Keratinocyte (primary cell): ENCODE measurements at regions not wholly inside any gene's neighbourhood (a gene's known extent, or its start where the extent isn't known, plus 50 kb on each side); places are given as distances from the start of the nearest gene placed in this dataset.
A peak's percentile ranks its signal among the peaks of the same experiment; 100 is the strongest.

Source experiments
- DNase-seq: peaks from one replicate; pipeline ENCODE4 v3.0.0-alpha.2; 2011; ENCODE audit warnings: low read depth, missing footprints, low spot score
- FAIRE-seq: peaks from 2 replicates; lab custom pipeline; 2011; peaks lifted over from hg19 to GRCh38; lab: Jason Lieb, UNC
- H2AFZ ChIP-seq: 2 replicates; pipeline ENCODE4 v1.6.0; 2012; ENCODE audit warnings: low read length, control low read depth, inconsistent platforms; ENCODE audit not compliant: control insufficient read depth
- H3K27ac ChIP-seq: 2 replicates; pipeline ENCODE4 v1.5.1; 2011; ENCODE audit warnings: low read length; ENCODE audit not compliant: control insufficient read depth, insufficient read depth
- H3K27me3 ChIP-seq: 3 replicates; pipeline ENCODE4 v1.6.0; 2011; ENCODE audit warnings: low read length; ENCODE audit not compliant: control insufficient read depth, insufficient read depth; ENCODE audit errors: extremely low read depth
- H3K36me3 ChIP-seq, 2 experiments: 2 replicates in 1 of 2; 3 replicates in 1 of 2; pipeline ENCODE4 v1.5.1; 2011; ENCODE audit warnings: low read length in 2 of 2, mild to moderate bottlenecking in 1 of 2; ENCODE audit not compliant: control insufficient read depth in 2 of 2, insufficient read depth in 2 of 2; ENCODE audit errors: extremely low read depth in 1 of 2
- H3K4me1 ChIP-seq: 3 replicates; pipeline ENCODE4 v1.5.1; 2011; ENCODE audit warnings: low read length; ENCODE audit not compliant: control insufficient read depth, insufficient read depth; ENCODE audit errors: extremely low read depth
- H3K4me2 ChIP-seq: 3 replicates; pipeline ENCODE4 v1.6.0; 2011; ENCODE audit warnings: low read depth, low read length; ENCODE audit not compliant: control insufficient read depth, insufficient read depth; ENCODE audit errors: extremely low read depth
- H3K4me3 ChIP-seq, 3 experiments: fragments of 200-600 bp in 1 of 3; sonication (generic) in 1 of 3; 2 replicates in 2 of 3; 3 replicates in 1 of 3; pipeline ENCODE4 v1.5.1; 2011 to 2016; ENCODE audit warnings: low read length in 3 of 3, mild to moderate bottlenecking in 3 of 3, control low read depth in 2 of 3, inconsistent platforms in 1 of 3, low read depth in 1 of 3, mixed read lengths in 1 of 3, mixed run types in 1 of 3, moderate library complexity in 1 of 3; ENCODE audit not compliant: control insufficient read depth in 2 of 3, insufficient read depth in 2 of 3; ENCODE audit errors: extremely low read depth in 1 of 3
- H3K79me2 ChIP-seq: 2 replicates; pipeline ENCODE4 v1.6.0; 2012; ENCODE audit warnings: low read length; ENCODE audit not compliant: control insufficient read depth, insufficient read depth
- H3K9ac ChIP-seq: 3 replicates; pipeline ENCODE4 v1.6.0; 2011; ENCODE audit warnings: low read length; ENCODE audit not compliant: control insufficient read depth, insufficient read depth; ENCODE audit errors: extremely low read depth
- H3K9me1 ChIP-seq: 3 replicates; pipeline ENCODE4 v1.6.0; 2011; ENCODE audit warnings: low read length; ENCODE audit not compliant: control insufficient read depth, insufficient read depth; ENCODE audit errors: extremely low read depth
- H3K9me3 ChIP-seq: 2 replicates; pipeline ENCODE4 v1.5.1; 2012; ENCODE audit warnings: low read depth, low read length; ENCODE audit not compliant: control insufficient read depth
- H4K20me1 ChIP-seq: 3 replicates; pipeline ENCODE4 v1.6.0; 2011; ENCODE audit warnings: low read length; ENCODE audit not compliant: control insufficient read depth, insufficient read depth; ENCODE audit errors: extremely low read depth
- CTCF ChIP-seq, 3 experiments: IDR thresholded peaks in 1 of 3; conservative IDR thresholded peaks in 1 of 3; optimal IDR thresholded peaks in 1 of 3; 2 replicates in 2 of 3; 3 replicates in 1 of 3; pipeline versions ENCODE3 to v1.5.1; 2011; ENCODE audit warnings: low read length in 3 of 3, mild to moderate bottlenecking in 3 of 3, moderate library complexity in 2 of 3, control low read depth in 1 of 3, inconsistent platforms in 1 of 3; ENCODE audit not compliant: insufficient read depth in 2 of 3; ENCODE audit errors: extremely low read depth in 1 of 3
- EZH2 ChIP-seq: IDR thresholded peaks from one replicate; pipeline ENCODE4 v1.6.1; 2012; ENCODE audit warnings: inconsistent platforms, mild to moderate bottlenecking, low read length, moderate library complexity
- dilution Hi-C: fragments of 300-500 bp; cut with MboI; formaldehyde crosslinking; loops from one replicate; pipeline ENCODE4 v1.7.0; 2020; ENCODE audit warnings: low sequenced_read_pairs; ENCODE audit not compliant: extremely low pct_ligation_motif_present

- FAIRE-seq (no peak), DNase-seq (no peak)
- no peaks in the 10 kb centered on the region for H3K27me3 ChIP-seq
- TF ChIP-seq CTCF (optimal IDR thresholded peaks at IDR 0.05 in 1 of 3, IDR thresholded peaks at IDR 0.05 in 1 of 3, conservative IDR thresholded peaks at IDR 0.05 in 1 of 3; ENCODE audit: extremely low read depth in 1 of 3, insufficient read depth in 2 of 3, low read length in 3 of 3): no peak
- no peak for TF ChIP-seq EZH2
- peak overlapping the region; percentile 45 for H3K4me2 ChIP-seq
- no peaks in the 10 kb centered on the region for H3K79me2 ChIP-seq
- peak overlapping the region; percentile 35 for H2AFZ ChIP-seq
- H3K4me3 ChIP-seq: no peak overlapping the region
- H3K9me1 ChIP-seq: no peaks in the 10 kb centered on the region
- dilution Hi-C loops: no loop called here
- no peaks in the 10 kb centered on the region for H3K9me3 ChIP-seq
- no peak overlapping the region for H3K9ac ChIP-seq
- no peak overlapping the region for H3K27ac ChIP-seq
- no peaks in the 10 kb centered on the region for H4K20me1 ChIP-seq
- no peaks in the 10 kb centered on the region for H3K4me1 ChIP-seq
- no peaks in the 10 kb centered on the region for H3K36me3 ChIP-seq
Measured at GRCh38 chr7:152527610-152528032, 91.8 kb upstream of the KMT2C start.

GRCh38 chr7:152523916-152524315, 88.1 kb upstream of the KMT2C start:
- TF ChIP-seq EZH2: no peak
- no peak for TF ChIP-seq CTCF (optimal IDR thresholded peaks at IDR 0.05 in 1 of 3, IDR thresholded peaks at IDR 0.05 in 1 of 3, conservative IDR thresholded peaks at IDR 0.05 in 1 of 3; ENCODE audit: extremely low read depth in 1 of 3, insufficient read depth in 2 of 3, low read length in 3 of 3)

More at GRCh38 chr7:152523916-152524315, 88.1 kb upstream of the KMT2C start:
- Histone ChIP-seq H3K79me2 (no peaks in the 10 kb centered on the region), H3K9me1 (no peaks in the 10 kb centered on the region), H3K36me3 (no peaks in the 10 kb centered on the region), H3K4me3 (no peak overlapping the region), H3K9ac (no peak overlapping the region), H3K27me3 (no peaks in the 10 kb centered on the region), H3K4me1 (no peaks in the 10 kb centered on the region), H4K20me1 (no peaks in the 10 kb centered on the region), H3K4me2 (no peak overlapping the region), H2AFZ (no peak overlapping the region), H3K27ac (no peak overlapping the region), H3K9me3 (no peaks in the 10 kb centered on the region)
- no peak for DNase-seq
- no peak for FAIRE-seq
- dilution Hi-C loops: no loop called here
